Osteocyte (in vitro differentiated cells): ENCODE measurements at regions not wholly inside any gene's neighbourhood (a gene's known extent, or its start where the extent isn't known, plus 50 kb on each side); places are given as distances from the start of the nearest gene placed in this dataset.

Experiments used
- DNase-seq: peaks from one replicate; pipeline ENCODE4 v3.0.0; 2021; ENCODE audit warnings: mixed read lengths; ENCODE audit not compliant: unreplicated experiment; ENCODE audit errors: extremely low spot score
- H3K27ac Mint-ChIP-seq: one replicate; pipeline ENCODE4 v1.8.0; 2021; ENCODE audit warnings: mild to moderate bottlenecking, mixed read lengths; ENCODE audit not compliant: unreplicated experiment
- H3K27me3 Mint-ChIP-seq: one replicate; pipeline ENCODE4 v1.8.0; 2021; ENCODE audit warnings: mixed read lengths; ENCODE audit not compliant: unreplicated experiment
- H3K36me3 Mint-ChIP-seq: one replicate; pipeline ENCODE4 v1.8.0; 2021; ENCODE audit warnings: mixed read lengths; ENCODE audit not compliant: unreplicated experiment
- H3K4me1 Mint-ChIP-seq: one replicate; pipeline ENCODE4 v1.8.0; 2021; ENCODE audit warnings: mixed read lengths; ENCODE audit not compliant: unreplicated experiment
- H3K4me3 Mint-ChIP-seq: one replicate; pipeline ENCODE4 v1.8.0; 2021; ENCODE audit warnings: mild to moderate bottlenecking, moderate library complexity, mixed read lengths; ENCODE audit not compliant: unreplicated experiment
- H3K9me3 Mint-ChIP-seq: one replicate; pipeline ENCODE4 v1.8.0; 2021; ENCODE audit warnings: mixed read lengths; ENCODE audit not compliant: unreplicated experiment
- CTCF ChIP-seq: fragments of 200-600 bp; sonication (generic); IDR thresholded peaks from 2 replicates; pipeline ENCODE4 v1.5.0; 2021; ENCODE audit warnings: antibody characterized with exemption, mild to moderate bottlenecking, moderate library complexity

GRCh38 chr12:32031109-32031508 lies 71.9 kb downstream of the RESF1 start:
- Mint-ChIP-seq H3K9me3 (no peaks in the 10 kb centered on the region), H3K4me1 (peaks cover 4% of the 10 kb centered on the region), H3K36me3 (no peaks in the 10 kb centered on the region), H3K27ac (no peak overlapping the region), H3K27me3 (peaks cover 19% of the 10 kb centered on the region), H3K4me3 (no peak overlapping the region)
- TF ChIP-seq CTCF: no peak
- DNase-seq: no peak

GRCh38 chr12:32032205-32032810 lies 73.1 kb downstream of the RESF1 start:
- no peak overlapping the region for H3K4me3 Mint-ChIP-seq
- no peaks in the 10 kb centered on the region for H3K36me3 Mint-ChIP-seq
- no peak overlapping the region for H3K27ac Mint-ChIP-seq
- H3K27me3 Mint-ChIP-seq: peaks cover 16% of the 10 kb centered on the region
- DNase-seq: no peak
- H3K9me3 Mint-ChIP-seq: no peaks in the 10 kb centered on the region
- H3K4me1 Mint-ChIP-seq: peaks cover 4% of the 10 kb centered on the region
- TF ChIP-seq CTCF: no peak

- H3K36me3 Mint-ChIP-seq: no peaks in the 10 kb centered on the region
- no peak for TF ChIP-seq CTCF
- H3K27me3 Mint-ChIP-seq: peaks cover 16% of the 10 kb centered on the region
- no peak overlapping the region for H3K4me3 Mint-ChIP-seq
- DNase-seq: no peak
- H3K4me1 Mint-ChIP-seq: peaks cover 4% of the 10 kb centered on the region
- no peaks in the 10 kb centered on the region for H3K9me3 Mint-ChIP-seq
- H3K27ac Mint-ChIP-seq: no peak overlapping the region
Measured at GRCh38 chr12:32033406-32033805, 73.2 kb upstream of the BICD1 start.

- DNase-seq: no peak
- Mint-ChIP-seq H3K4me1 (peaks cover 4% of the 10 kb centered on the region), H3K27ac (no peak overlapping the region), H3K27me3 (peaks cover 16% of the 10 kb centered on the region), H3K4me3 (no peak overlapping the region), H3K36me3 (no peaks in the 10 kb centered on the region), H3K9me3 (no peaks in the 10 kb centered on the region)
- no peak for TF ChIP-seq CTCF
Measured at GRCh38 chr12:32034045-32034444, 72.6 kb upstream of the BICD1 start.

GRCh38 chr12:32036477-32037263 lies 70.0 kb upstream of the BICD1 start:
- TF ChIP-seq CTCF: no peak
- Mint-ChIP-seq H3K27me3 (peaks cover 11% of the 10 kb centered on the region), H3K4me1 (peaks cover 4% of the 10 kb centered on the region), H3K27ac (no peak overlapping the region), H3K36me3 (no peaks in the 10 kb centered on the region), H3K9me3 (no peaks in the 10 kb centered on the region), H3K4me3 (no peak overlapping the region)
- no peak for DNase-seq
